AG04449 (cell line): ENCODE measurements at regions not wholly inside any gene's neighbourhood (a gene's known extent, or its start where the extent isn't known, plus 50 kb on each side); places are given as distances from the start of the nearest gene placed in this dataset.

Experiments used
- CTCF ChIA-PET: fragments of 350-600 bp; formaldehyde crosslinking; extraction: SDS; loops from one replicate; lab custom pipeline; 2021; ENCODE audit warnings: antibody characterized with exemption; lab: Yijun Ruan, JAX
- POLR2A ChIA-PET: fragments of 400-600, 350-600 bp; formaldehyde crosslinking; extraction: SDS; loops from one replicate; lab custom pipeline; 2020; ENCODE audit warnings: antibody characterized with exemption, inconsistent platforms; lab: Yijun Ruan, JAX
- DNase-seq: peaks from one replicate; pipeline ENCODE4 v3.0.0-alpha.2; 2010; ENCODE audit warnings: low read depth, low spot score
- H3K4me3 ChIP-seq: 2 replicates; pipeline ENCODE4 v1.5.1; 2011; ENCODE audit warnings: low read depth, mild to moderate bottlenecking, control low read depth, low read length
- CTCF ChIP-seq: IDR thresholded peaks from one replicate; pipeline ENCODE4 v1.5.1; 2011; ENCODE audit warnings: mild to moderate bottlenecking, moderate library complexity, low read length, control low read depth, inconsistent platforms; ENCODE audit not compliant: insufficient read depth; ENCODE audit errors: missing control alignments

DNA sequence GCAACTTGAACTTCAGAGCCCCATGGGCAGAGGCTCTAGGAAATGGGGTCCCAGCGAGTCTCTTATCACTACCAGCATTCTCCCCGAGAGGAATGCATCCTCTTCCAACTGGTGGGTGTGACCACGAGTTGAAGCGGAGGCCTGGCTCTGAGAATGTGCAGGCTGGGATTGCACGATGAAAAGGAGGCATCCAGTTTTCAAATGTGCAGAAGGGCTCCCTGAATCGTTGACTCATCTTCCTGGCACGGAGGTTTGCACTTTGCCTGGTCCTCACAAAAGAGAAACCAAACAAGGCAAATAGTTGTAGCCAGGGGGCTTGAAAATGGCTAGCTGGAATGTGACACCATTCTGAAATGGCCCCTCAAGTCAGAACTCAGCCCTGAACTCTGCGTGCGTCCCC lies 216.7 kb downstream of the GLI2 start:
- ChIA-PET CTCF (interaction anchor here (0.6 to 3.2 kb wide), 4 partner anchors 119 to 257 kb away, joined by 3 to 14 read pairs (median 4); no protein-coding TSS in a partner anchor), POLR2A (interaction anchor here (1.3 kb wide), 1 partner anchor 14 kb away, joined by 3 read pairs; no protein-coding TSS in a partner anchor)
- no peak for DNase-seq
- TF ChIP-seq CTCF, result no peak
- H3K4me3 ChIP-seq, result no peak overlapping the region

- ChIA-PET POLR2A (interaction anchor here (1.3 kb wide), 1 partner anchor 15 kb away, joined by 3 read pairs; no protein-coding TSS in a partner anchor), CTCF (interaction anchor here (1.0 to 3.2 kb wide), 5 partner anchors 8 to 258 kb away, joined by 3 to 14 read pairs (median 6); no protein-coding TSS in a partner anchor)
- DNase-seq, result no peak
- no peak overlapping the region for H3K4me3 ChIP-seq
- TF ChIP-seq CTCF, result no peak
These were observed 217.5 kb downstream of the GLI2 start for GRCh38 chr2:120953066-120953756.

- TF ChIP-seq CTCF, result no peak
- no peak for DNase-seq
- ChIA-PET POLR2A (interaction anchor here (0.7 kb wide), 1 partner anchor 8 kb away, joined by 3 read pairs; no protein-coding TSS in a partner anchor), CTCF (interaction anchor here (1.1 to 3.2 kb wide), 5 partner anchors 9 to 259 kb away, joined by 3 to 14 read pairs (median 6); no protein-coding TSS in a partner anchor)
- no peak overlapping the region for H3K4me3 ChIP-seq
These were observed 218.3 kb downstream of the GLI2 start for GRCh38 chr2:120953843-120954584.

GRCh38 chr2:120954939-120955338 lies 219.3 kb downstream of the GLI2 start:
- DNase-seq, result no peak
- CTCF ChIA-PET, result interaction anchor here (1.6 to 1.7 kb wide), 2 partner anchors 9 to 259 kb away, joined by 6 to 10 read pairs; no protein-coding TSS in a partner anchor
- no peak for TF ChIP-seq CTCF
- no peak overlapping the region for H3K4me3 ChIP-seq
- POLR2A ChIA-PET, result no interaction called here

GRCh38 chr2:120955427-120955826 lies 219.8 kb downstream of the GLI2 start:
- DNase-seq, result no peak
- no peak overlapping the region for H3K4me3 ChIP-seq
- CTCF ChIA-PET, result interaction anchor here (1.8 kb wide), 1 partner anchor 116 kb away, joined by 4 read pairs; no protein-coding TSS in a partner anchor
- TF ChIP-seq CTCF, result no peak
- POLR2A ChIA-PET, result no interaction called here
